Glutamatergic neuron (in vitro differentiated cells): ENCODE measurements at regions not wholly inside any gene's neighbourhood (a gene's known extent, or its start where the extent isn't known, plus 50 kb on each side); places are given as distances from the start of the nearest gene placed in this dataset.
A peak's percentile ranks its signal among the peaks of the same experiment; 100 is the strongest.

Experiments used
- DNase-seq: peaks from one replicate; pipeline ENCODE4 v3.0.0; 2022
- H3K27ac Mint-ChIP-seq: one replicate; pipeline ENCODE4 v1.8.0; 2020; ENCODE audit warnings: mild to moderate bottlenecking, mixed read lengths, inconsistent platforms; ENCODE audit not compliant: unreplicated experiment
- H3K27me3 Mint-ChIP-seq: one replicate; pipeline ENCODE4 v1.8.0; 2020; ENCODE audit warnings: mild to moderate bottlenecking, moderate library complexity, mixed read lengths, inconsistent platforms; ENCODE audit not compliant: unreplicated experiment
- H3K36me3 Mint-ChIP-seq: one replicate; pipeline ENCODE4 v1.8.0; 2020; ENCODE audit warnings: mild to moderate bottlenecking, mixed read lengths, inconsistent platforms; ENCODE audit not compliant: unreplicated experiment
- H3K4me1 Mint-ChIP-seq: one replicate; pipeline ENCODE4 v1.8.0; 2020; ENCODE audit warnings: mild to moderate bottlenecking, low read depth, mixed read lengths, inconsistent platforms; ENCODE audit not compliant: unreplicated experiment
- H3K4me3 Mint-ChIP-seq: one replicate; pipeline ENCODE4 v1.8.0; 2020; ENCODE audit warnings: mild to moderate bottlenecking, mixed read lengths, inconsistent platforms; ENCODE audit not compliant: unreplicated experiment
- H3K9me3 Mint-ChIP-seq: one replicate; pipeline ENCODE4 v1.8.0; 2020; ENCODE audit warnings: mild to moderate bottlenecking, moderate library complexity, mixed read lengths, inconsistent platforms; ENCODE audit not compliant: unreplicated experiment
- TF ChIP-seq, protein P1 (sequence below): fragments of 200-600 bp; sonication (generic); IDR thresholded peaks from one replicate; pipeline ENCODE4 v1.5.0; 2021; ENCODE audit not compliant: partially characterized antibody, unreplicated experiment

DNA sequence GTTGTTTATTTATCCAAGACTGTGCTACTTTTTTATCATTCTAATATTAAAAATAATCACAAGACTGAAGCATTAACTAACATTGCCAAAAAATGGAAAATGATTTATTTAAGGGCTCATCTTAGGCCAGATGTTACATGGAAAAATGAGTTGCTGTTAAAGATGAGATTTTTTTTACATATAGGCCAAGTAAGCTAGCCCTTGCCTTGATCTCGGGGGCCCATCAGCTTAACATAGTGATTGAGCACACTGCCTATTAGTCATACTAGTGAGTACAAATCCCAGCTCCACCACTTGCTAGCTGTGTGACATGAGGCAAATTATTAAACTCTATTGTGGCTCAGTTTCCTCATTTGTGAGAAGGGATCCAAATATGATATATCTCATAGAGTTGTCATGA, 275.9 kb upstream of the SNX7 start:
- no peak overlapping the region for H3K4me3 Mint-ChIP-seq
- H3K36me3 Mint-ChIP-seq = no peaks in the 10 kb centered on the region
- TF ChIP-seq, protein P1, sequence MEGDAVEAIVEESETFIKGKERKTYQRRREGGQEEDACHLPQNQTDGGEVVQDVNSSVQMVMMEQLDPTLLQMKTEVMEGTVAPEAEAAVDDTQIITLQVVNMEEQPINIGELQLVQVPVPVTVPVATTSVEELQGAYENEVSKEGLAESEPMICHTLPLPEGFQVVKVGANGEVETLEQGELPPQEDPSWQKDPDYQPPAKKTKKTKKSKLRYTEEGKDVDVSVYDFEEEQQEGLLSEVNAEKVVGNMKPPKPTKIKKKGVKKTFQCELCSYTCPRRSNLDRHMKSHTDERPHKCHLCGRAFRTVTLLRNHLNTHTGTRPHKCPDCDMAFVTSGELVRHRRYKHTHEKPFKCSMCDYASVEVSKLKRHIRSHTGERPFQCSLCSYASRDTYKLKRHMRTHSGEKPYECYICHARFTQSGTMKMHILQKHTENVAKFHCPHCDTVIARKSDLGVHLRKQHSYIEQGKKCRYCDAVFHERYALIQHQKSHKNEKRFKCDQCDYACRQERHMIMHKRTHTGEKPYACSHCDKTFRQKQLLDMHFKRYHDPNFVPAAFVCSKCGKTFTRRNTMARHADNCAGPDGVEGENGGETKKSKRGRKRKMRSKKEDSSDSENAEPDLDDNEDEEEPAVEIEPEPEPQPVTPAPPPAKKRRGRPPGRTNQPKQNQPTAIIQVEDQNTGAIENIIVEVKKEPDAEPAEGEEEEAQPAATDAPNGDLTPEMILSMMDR = no peak
- no peaks in the 10 kb centered on the region for H3K27me3 Mint-ChIP-seq
- H3K4me1 Mint-ChIP-seq = peaks cover 2% of the 10 kb centered on the region
- no peak for DNase-seq
- H3K9me3 Mint-ChIP-seq = no peaks in the 10 kb centered on the region
- H3K27ac Mint-ChIP-seq = no peak overlapping the region

DNA sequence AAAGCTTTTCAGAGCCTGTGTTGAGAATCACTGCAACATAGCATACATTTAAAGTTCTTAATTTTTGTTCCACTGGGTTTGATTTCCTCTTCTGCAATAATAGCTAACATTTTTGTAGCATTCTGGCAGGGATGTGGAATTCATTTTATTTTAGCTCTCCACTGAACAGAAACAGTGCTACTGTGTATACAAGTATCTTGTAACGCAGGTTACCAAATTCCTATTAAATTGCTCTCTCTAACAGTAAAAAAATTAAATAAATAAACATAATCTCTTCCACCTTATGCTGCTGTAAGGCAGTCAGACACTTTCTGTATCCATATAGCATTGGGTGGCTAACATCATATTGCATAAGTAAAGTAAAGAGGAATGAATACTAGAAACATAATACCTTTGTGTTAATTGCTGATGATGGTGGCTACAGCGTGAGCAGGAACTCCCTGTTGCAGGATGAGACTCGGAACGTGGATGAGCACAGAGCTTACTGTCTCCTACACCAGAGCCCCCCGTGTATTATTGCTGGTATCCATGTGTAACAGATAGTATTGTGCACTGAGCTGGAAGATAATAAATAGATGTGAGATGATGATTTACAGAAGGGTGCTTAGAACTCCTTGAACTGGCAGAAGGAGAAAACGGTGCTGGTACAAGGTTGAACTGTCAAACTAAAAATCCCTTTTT, 276.9 kb upstream of the SNX7 start:
- TF ChIP-seq, protein P1 = no peak
- Mint-ChIP-seq H3K36me3 (no peaks in the 10 kb centered on the region), H3K4me1 (peaks cover 2% of the 10 kb centered on the region), H3K4me3 (peak overlapping the region; percentile 22), H3K9me3 (no peaks in the 10 kb centered on the region), H3K27ac (no peak overlapping the region), H3K27me3 (no peaks in the 10 kb centered on the region)
- no peak for DNase-seq

DNA sequence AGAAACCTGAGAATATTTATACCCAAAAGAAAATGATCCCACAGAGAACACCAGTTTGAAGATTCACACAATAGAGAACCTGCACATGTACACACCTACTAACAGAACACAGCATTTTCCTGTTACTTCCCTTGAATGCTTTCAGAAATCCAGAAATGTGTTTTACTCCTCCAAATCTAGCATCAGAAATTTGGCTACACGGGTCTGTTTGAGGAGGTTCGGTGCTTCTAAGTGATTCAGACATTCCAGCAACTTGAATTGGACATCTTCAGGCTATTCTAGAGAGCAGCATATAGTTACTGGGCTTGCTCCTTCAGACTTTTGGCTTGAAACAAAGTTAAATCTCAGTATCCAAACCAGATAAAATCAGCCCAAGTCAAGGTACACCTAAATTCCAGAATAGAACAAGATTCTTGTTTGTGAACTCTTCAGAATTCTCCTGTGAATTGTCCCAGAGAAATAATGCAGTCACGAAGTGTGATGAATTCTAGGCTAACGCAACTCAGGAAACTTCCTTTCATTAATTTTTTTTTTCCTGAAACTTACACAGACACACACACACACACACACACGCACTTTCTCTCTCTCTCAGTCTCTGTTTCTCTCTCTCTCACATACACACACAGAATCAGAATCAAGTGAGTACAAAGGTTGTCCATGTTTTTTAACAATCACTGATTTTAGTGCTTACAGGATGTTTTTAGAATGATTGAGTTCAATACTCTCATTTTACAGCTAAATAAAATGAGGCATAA, 278.4 kb upstream of the SNX7 start:
- Mint-ChIP-seq H3K4me3 (no peak overlapping the region), H3K36me3 (no peaks in the 10 kb centered on the region), H3K27me3 (no peaks in the 10 kb centered on the region), H3K9me3 (no peaks in the 10 kb centered on the region), H3K4me1 (peaks cover 2% of the 10 kb centered on the region), H3K27ac (no peak overlapping the region)
- TF ChIP-seq, protein P1 = no peak
- no peak for DNase-seq

DNA sequence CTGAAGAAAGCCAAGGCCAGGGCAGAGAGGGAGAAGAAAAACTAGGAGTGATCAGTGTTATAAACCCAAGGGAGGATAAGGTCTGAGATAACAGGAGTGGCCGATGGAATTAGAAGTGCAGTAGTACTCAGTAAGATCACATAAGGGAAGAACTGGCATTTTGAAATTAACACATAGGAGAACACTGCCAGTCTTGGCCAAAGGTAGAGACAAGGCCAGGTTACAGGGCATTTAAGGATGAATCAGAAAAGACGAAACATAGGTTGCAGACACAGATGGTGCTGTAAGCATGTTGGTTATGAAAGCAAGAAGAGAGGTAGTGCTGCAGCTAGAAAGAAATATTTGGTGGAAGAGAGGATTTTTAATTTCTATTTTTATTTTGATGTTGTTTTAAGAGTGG, 278.9 kb upstream of the SNX7 start:
- H3K36me3 Mint-ChIP-seq = no peaks in the 10 kb centered on the region
- TF ChIP-seq, protein P1 = no peak
- H3K27me3 Mint-ChIP-seq = no peaks in the 10 kb centered on the region
- DNase-seq = no peak
- H3K4me1 Mint-ChIP-seq = peaks cover 2% of the 10 kb centered on the region
- H3K27ac Mint-ChIP-seq = no peak overlapping the region
- no peak overlapping the region for H3K4me3 Mint-ChIP-seq
- H3K9me3 Mint-ChIP-seq = no peaks in the 10 kb centered on the region

DNA sequence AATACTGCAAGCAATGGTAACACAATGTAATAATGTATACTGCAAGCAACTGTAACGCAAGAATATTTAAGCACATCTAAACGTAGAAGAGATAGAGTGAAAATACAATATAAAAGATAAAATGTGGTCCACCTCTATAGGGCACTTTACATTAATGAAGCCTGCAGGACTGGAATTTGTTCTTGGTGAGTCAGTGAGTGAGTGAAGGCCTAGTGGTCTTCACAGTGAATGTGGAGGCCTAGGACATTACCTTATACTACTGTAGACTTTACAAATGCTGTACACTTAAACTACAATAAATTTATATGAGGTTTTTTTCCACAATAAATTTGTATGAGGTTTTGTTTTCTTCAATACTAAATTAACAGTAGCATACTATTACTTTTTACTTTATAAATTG, 287.4 kb upstream of the SNX7 start:
- H3K4me1 Mint-ChIP-seq = peaks cover 4% of the 10 kb centered on the region
- TF ChIP-seq, protein P1 = no peak
- no peaks in the 10 kb centered on the region for H3K9me3 Mint-ChIP-seq
- no peak overlapping the region for H3K27ac Mint-ChIP-seq
- no peak overlapping the region for H3K4me3 Mint-ChIP-seq
- no peaks in the 10 kb centered on the region for H3K36me3 Mint-ChIP-seq
- no peaks in the 10 kb centered on the region for H3K27me3 Mint-ChIP-seq
- no peak for DNase-seq
